HG03354 (cell line): ENCODE measurements at regions not wholly inside any gene's neighbourhood (a gene's known extent, or its start where the extent isn't known, plus 50 kb on each side); places are given as distances from the start of the nearest gene placed in this dataset.

Source experiments
- ATAC-seq: cut with Tn5 transposase; IDR thresholded peaks from one replicate; pipeline ENCODE4 v1.9.1; 2021; ENCODE audit warnings: mild to moderate bottlenecking; ENCODE audit not compliant: unreplicated experiment, poor library complexity, severe bottlenecking

DNA sequence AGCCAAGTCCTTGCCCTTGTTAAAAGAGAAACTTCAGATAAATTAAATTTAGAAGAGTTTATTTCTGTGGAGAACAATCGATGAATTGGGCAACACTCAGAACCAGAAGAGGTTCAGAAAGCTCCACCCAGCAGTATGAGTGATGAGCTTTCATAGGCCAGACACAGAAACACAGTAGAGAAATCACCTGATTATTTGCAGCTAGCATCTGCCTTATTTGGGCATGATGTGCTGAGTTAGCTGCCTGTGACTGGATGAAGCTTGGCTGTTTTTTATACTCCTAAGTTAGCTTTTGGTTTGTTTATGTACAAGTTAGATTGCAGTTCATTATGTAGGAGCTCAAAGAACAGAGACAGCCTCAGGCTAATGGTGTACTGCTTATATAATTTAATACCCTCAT, 269.5 kb upstream of the SESN3 start:
- no peak for ATAC-seq

GRCh38 chr11:95499516-95500135, 268.6 kb upstream of the SESN3 start:
- ATAC-seq, result no peak

DNA sequence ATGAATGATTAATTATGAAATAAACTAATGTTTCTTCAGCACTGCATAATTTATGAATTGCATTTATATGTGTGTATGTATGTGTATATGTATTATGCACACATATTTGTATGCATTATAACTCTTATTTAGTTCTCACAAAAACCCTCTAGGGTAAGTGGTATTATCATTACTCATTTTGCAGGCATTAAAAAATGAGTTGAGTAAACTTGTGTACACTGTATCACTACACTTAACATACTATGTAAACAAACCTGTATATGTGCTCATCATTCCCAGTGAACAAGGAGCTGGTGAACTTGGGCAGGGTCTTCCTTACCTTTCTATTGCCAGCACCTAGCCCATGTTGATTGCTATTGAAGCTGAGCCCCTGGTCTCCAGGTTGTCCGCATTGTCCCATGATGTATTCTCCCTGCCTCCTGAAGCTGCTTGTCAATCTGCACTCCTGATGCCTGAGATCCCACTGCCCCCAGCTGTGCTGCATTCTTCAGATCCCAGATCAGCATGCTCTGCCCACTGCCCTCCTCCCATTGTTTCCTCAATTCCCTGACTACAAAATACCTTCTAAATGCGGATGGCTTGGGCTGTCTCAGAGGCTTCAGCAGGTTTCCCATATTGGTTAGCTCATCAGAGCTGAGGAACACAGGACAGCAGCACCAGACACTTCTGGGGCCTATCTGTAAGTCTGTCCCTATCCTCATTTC, 267.9 kb upstream of the SESN3 start:
- no peak for ATAC-seq

DNA sequence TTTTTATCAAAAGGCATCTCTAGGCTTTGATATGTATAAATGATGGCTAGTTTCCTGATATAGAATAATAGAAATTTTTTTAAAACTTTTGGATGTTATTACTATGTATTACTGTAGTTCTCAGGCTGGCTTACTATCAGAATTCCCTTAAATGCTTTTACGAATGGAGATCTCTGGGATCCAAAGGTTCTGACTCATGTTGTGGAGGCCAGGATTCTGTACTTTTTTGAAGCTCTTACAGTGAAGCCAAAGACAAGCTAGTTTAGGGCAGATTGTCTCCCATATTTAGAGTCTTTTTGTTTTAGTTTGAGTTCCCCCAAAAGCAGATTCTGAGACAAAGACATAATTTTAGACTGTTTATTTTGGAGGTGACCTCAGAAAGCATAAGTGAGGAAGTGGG, 265.9 kb upstream of the SESN3 start:
- ATAC-seq, result no peak

- no peak for ATAC-seq
These were observed 264.7 kb upstream of the SESN3 start for GRCh38 chr11:95495706-95496105.

DNA sequence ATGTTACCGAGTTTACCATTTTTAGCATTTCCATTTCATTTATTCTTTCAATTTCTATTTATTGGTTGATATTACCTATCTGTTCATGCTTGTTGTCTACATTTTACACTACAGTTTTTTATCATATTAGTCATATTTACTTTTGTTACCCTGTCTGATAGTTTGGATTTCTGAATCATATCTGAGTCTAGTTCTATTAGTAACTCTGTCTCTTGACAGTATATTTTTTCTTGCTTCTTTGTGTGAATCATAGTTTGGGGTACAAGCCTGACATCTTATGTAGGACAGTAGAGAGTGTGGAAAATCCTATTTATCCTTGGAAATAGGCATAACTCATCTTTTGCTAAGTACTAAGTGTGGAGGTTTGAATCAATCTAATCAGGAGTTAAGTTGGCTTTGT, 263.9 kb upstream of the SESN3 start:
- ATAC-seq, result no peak

DNA sequence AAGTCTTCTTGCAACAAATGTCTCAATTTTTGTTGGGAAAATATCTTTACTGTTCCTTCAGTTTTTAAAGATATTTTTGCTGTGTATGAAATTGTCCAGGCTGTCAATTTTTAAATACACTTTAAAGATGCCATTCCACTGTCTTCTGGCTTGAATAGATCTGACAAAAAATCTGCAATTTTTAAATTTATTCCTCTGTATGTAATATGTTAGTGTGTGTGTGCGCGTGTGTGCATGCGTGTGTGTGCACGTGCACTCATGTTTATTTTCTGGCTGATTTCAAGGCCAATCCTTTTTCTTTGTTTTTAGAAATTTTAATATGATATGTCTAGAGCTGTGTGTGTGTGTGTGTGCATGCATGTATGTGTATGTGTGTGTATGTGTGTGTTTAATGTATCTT, 263.2 kb upstream of the SESN3 start:
- ATAC-seq, result no peak

- no peak for ATAC-seq
These were observed 259.6 kb upstream of the SESN3 start for GRCh38 chr11:95490625-95491024.

- no peak for ATAC-seq
These were observed 256.9 kb upstream of the SESN3 start for GRCh38 chr11:95487938-95488337.

- peak; percentile 100 for ATAC-seq
These were observed 256.4 kb upstream of the SESN3 start for GRCh38 chr11:95487391-95487790.

DNA sequence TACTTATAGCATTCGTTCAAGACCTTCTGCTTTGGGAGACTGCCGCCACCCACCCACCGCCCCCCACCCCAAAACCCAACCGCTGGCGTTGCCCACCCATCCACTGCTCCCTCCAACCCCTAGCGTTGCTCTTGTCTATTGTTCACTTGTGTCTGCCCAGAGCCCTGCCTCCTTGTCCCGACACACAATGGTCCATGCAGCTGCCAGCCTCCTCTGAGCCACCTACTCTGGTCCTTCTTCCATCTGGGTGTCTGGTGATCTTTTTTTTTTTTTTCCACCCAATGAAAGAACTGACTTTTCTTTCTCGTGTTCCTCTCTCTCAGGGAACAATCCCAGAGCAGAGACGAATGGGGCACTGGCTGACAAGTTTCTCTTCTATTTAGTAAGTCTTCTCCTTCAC, 256.0 kb upstream of the SESN3 start:
- no peak for ATAC-seq

DNA sequence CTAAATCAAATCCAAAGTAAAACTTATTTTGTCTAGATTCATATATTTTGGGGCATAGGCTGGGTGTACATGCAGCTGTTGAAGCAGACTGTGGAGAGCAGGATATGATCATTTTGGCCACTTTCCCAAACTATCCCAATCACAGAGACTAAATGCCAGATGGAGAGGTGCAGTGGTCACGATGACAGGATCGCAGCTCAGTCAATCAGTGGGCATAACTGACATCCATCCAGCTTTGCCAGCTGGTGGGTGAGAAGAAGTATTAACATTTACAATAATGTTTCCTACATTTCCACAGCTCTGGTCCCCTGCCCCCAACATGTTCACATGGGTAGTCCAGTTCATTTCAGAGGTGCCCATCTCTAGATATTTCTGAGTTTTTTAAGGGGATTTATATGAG, 255.5 kb upstream of the SESN3 start:
- no peak for ATAC-seq

GRCh38 chr11:95485115-95485900, 254.3 kb upstream of the SESN3 start:
- no peak for ATAC-seq

DNA sequence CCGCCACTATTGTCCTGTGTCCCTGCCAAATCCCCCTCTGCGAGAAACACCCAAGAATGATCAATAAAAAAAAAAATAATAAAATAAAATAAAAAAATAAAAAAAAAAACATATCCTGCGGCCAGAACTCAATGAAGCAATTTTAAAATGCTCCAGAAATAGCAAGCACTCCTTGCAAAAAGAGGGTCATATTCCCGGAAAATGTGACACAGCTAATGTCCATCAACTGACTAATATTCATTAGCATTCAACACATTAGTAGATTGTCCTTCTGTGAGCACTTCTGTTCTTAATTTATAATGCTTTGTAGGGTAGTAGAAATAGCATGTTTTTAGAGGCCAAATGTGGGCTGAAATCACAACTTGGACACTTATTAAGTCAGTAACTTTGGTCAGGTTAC, 252.3 kb upstream of the SESN3 start:
- no peak for ATAC-seq

- ATAC-seq, result no peak
These were observed 247.0 kb upstream of the SESN3 start for GRCh38 chr11:95478003-95478402.

DNA sequence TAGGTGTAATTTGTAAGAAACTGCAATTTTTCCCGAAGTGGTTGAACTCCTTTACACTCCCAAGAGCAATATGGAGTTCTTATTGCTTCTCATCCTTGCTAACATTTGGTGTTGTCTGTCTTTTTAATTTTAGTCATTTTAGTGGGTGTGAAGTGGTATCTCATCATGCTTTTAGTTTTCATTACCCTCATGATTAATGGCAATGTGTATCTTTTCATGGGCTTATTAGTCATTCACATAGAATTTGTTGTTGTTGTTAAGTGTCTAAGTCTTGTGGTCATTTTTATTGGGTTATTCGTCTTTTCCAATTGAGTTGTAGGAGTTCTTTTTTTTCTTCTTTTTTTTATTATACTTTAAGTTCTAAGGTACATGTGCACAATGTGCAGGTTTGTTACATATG, 238.3 kb upstream of the SESN3 start:
- ATAC-seq, result no peak

DNA sequence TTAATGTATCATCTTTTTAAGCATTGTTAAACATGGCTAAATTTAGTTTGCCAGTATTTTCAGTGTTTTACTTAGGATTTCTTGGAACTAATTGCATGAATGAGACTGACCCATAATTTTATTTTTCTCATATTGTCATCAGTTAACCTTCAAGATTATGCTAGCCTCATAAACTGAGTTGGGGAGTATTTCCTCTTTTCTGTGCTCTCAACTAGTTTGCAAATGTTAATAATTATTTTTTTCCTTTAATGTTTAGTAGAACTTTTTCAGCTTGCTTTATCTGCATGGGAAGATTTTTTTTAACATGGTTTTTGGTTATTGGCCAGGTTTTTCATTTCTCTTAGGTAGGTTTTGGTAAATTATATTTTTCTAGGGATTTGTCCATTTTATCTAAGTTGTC, 235.4 kb upstream of the SESN3 start:
- peak; percentile 76 for ATAC-seq

DNA sequence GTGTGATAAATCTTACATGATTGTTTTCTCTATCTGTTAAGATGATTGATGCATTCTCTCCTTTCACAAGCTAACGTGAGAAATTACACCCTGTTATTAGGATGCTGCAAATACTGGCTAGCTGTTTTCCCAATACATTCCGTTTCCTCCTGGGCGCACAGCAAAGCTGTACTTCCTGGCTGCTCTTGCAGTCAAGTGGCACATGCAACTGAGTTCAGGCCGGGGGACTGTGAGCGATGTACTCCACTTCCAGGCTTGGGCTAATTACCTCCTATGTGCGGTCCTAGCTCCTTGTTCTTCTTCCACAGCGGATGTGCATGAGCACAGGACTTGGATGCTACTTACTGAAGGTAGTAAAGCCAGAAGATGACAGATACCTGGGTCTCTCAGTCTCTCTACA, 234.9 kb upstream of the SESN3 start:
- ATAC-seq, result no peak

DNA sequence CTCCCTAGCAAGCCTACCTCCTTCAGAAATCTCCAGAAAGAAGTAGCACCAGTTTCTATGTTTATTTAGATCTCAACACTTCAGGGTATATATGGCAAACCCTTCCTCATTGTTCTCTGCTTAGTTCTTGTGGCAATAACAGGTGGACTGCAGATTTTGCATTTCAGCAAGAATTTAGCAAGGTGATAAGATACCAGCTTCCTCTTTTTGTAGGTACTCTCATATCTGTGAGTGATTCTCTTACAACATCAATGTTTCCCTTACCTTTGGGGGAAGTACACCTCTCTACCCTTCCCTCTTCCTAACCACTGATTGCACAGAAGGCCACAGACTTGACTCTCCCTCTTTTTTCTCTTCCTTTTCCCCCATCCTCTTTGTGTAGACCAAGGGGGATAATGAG, 230.9 kb upstream of the SESN3 start:
- ATAC-seq, result peak; percentile 70

GRCh38 chr11:95461348-95461747, 230.3 kb upstream of the SESN3 start:
- ATAC-seq, result no peak
